Right lobe of liver (tissue), 4 donors: ENCODE measurements at regions not wholly inside any gene's neighbourhood (a gene's known extent, or its start where the extent isn't known, plus 50 kb on each side); places are given as distances from the start of the nearest gene placed in this dataset.

Experiments used
- POLR2A ChIP-seq: fragments of 450-650 bp; IDR thresholded peaks from one replicate; pipeline ENCODE4 v1.6.1; 2017; ENCODE audit warnings: antibody characterized with exemption, mild to moderate bottlenecking
- TF ChIP-seq, protein P1 (sequence below), 4 donors: fragments of 200-600 bp in 3 of 4; fragments of 450-650 bp in 1 of 4; IDR thresholded peaks; one replicate each; pipeline versions ENCODE4 v1.5.1 to v1.8.0; 2016 to 2022; ENCODE audit warnings: antibody characterized with exemption in 4 of 4, mild to moderate bottlenecking in 2 of 4
- donor health status: DM: no; HTN: no; CAD: no.
- donor health status: DM: no; HTN: no; CAD: no.
- donor health status: DM: no; HTN: yes; CAD: no.

DNA sequence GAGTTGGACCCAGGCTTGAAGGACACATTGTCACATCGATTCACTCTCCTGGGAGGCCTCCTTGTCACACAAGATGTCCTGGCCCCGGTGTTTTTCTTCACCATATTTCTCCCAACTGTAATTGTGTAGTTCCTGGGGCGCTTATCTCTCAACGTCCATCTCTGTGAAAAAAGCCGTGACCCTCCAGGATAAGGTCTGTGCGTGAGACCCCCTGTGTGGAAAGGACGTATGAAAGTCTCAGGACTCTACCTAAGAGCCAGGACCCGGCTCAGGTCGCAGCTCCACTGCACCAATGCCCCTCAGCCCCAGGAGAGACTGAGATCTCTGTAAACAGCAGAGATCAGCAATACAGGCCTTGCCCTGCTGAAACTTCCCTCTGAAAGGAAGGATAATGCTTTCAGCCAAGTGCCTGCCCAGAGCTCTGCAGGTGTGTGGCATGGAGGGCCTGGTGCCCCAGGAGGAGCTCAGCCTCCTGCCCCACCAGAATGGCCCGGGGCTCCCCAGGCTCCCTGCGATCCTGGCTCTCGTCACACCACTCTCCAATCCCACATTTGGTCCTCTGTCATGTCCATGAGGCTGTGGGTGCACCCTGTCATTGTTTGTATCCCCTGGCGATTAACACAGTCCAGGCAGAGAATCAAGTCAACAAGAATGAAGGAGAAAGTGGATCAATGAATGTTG lies 119.2 kb upstream of the TMEM45B start:
- TF ChIP-seq, protein P1, sequence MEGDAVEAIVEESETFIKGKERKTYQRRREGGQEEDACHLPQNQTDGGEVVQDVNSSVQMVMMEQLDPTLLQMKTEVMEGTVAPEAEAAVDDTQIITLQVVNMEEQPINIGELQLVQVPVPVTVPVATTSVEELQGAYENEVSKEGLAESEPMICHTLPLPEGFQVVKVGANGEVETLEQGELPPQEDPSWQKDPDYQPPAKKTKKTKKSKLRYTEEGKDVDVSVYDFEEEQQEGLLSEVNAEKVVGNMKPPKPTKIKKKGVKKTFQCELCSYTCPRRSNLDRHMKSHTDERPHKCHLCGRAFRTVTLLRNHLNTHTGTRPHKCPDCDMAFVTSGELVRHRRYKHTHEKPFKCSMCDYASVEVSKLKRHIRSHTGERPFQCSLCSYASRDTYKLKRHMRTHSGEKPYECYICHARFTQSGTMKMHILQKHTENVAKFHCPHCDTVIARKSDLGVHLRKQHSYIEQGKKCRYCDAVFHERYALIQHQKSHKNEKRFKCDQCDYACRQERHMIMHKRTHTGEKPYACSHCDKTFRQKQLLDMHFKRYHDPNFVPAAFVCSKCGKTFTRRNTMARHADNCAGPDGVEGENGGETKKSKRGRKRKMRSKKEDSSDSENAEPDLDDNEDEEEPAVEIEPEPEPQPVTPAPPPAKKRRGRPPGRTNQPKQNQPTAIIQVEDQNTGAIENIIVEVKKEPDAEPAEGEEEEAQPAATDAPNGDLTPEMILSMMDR (IDR thresholded peaks at IDR 0.05) = no peak
- TF ChIP-seq POLR2A = no peak
